Erythroblast (primary cell): ENCODE measurements at regions not wholly inside any gene's neighbourhood (a gene's known extent, or its start where the extent isn't known, plus 50 kb on each side); places are given as distances from the start of the nearest gene placed in this dataset.
"Not testable (repeated sequence)": the region's sequence is repeated elsewhere in the genome, so short reads cannot be mapped to it uniquely, and the experiment has no call there.

Experiments used
- DNase-seq, 2 experiments: peaks; one replicate each; lab custom pipeline; 2025; lab: John Stamatoyannopoulos, UW
- GATA1 ChIP-seq: IDR thresholded peaks from 2 replicates; pipeline ENCODE4 v1.6.1; 2011; ENCODE audit warnings: low read depth, mild to moderate bottlenecking, control low read depth, low read length, moderate library complexity
- POLR2A ChIP-seq: IDR thresholded peaks from 2 replicates; pipeline ENCODE4 v1.6.1; 2011; ENCODE audit warnings: mild to moderate bottlenecking, low read length

DNA sequence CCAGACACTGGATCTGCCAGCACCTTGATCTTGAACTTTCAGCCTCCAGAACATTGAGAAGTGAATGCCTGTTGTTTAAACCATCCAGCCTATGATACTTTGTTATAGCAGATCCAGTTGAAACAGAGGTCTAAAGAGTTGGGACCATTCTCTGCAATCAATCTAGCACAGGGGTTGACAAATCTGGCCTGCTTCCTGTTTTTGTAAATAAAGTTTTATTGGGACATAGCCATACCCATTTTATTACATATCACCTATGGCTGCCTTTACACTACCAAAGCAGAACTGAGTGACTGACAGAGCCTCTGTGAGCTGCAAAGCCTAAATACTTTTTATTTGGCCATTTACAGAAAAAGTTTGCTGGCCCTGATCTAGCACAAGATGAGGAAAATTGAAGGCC, 62.0 kb downstream of the BARX1 start:
- DNase-seq: no peak
- TF ChIP-seq GATA1 (no peak), POLR2A (no peak)

DNA sequence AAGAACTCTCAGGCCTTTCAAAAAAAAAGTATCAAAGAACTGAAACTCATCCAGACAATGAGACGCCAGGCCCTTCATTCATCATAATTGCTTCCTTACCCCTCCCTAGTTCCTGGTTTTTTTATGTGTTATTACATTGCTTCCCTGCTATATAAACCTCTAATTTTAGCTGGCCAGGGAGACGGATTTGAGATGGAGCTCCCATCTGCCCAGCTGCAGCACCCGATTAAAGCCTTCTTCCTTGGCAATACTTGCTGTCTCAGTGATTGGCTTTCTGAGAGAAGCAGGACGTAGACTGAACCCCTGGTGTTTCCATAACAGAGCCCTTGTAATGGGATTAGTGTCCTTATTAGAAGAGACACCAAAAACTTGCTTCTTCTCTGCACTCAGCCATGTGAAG, 62.4 kb downstream of the BARX1 start:
- DNase-seq: no peak
- no peak for TF ChIP-seq POLR2A

DNA sequence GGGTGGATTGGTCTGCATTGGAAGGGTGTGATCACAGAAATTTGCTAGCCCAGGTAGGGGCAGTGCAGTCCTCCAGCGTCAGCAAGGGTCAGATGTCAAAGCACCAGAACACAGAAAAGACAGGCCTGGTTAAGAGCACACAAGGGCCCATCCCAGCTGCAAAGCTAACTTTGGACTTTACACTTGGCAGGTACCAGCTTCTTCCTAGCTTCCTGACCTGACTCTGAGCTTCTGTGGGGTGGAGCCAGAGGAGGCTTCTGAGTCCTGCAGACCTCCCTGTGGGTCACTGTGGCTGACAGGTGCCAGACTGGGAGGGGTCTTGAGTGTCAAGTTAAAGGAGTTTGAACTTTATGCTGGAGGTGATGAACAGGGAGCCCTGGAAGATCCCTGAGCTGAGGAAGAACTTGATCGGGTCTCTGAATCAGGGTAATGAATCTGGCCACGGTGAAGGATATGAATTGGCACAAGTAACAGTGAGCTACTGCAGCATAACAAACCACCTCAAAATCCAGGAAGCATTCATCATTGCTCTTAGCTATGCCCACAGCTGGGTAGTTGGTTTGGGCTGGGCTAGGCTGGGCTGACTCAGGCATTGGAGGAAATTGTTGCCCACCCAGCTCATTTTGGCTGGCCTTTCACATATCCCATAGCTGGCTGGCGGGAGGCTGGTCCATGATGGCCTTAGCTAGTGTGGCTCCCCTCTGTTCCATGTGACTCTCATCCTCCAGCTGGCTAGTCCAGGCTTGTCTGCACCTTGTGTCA, 63.4 kb downstream of the BARX1 start:
- no peak for DNase-seq
- no peak for TF ChIP-seq GATA1
- TF ChIP-seq POLR2A: no peak

DNA sequence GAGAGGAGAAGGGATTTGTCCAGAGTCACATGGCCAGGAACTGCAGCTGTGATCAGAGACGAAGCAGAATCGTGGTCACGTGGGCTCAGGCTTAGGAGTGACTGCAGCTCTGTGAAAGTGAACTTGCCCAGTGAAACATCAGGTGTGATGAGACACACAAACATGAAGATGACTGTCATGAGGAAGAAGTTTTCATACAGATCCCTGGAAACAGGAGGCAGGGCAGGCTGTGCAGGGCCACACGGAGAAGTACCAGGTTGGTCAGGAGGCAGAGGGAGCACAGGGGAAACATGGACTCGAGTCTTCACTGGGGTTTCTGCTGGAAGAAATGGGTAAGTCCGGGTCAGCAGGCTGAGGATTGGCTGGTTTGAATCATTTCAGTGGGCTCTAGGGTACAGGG, 64.1 kb downstream of the BARX1 start:
- no peak for DNase-seq
- TF ChIP-seq POLR2A: no peak
- no peak for TF ChIP-seq GATA1

DNA sequence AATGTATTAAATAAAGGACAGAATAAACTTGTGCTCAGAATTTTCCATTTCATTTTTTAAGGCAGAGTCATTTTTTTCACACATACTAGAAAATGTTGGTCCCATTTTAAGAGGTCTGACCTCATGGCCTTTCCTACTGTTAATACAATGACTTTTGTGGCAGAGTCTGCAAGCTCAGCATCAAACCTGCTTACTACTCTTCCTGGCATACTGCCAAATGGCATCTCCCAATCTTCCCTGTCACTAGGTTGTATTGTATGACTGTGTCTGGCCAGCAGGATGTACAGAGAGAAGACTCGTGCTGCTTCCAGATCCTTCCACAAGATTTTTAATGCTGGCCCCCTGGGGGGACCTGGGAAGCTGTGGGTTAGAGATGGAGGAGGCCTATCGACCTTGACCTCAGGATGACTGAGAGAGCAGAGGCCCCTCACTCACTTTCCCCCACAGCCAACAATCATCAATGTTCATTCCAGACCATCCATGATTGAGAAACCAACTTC, 64.7 kb downstream of the BARX1 start:
- TF ChIP-seq POLR2A: no peak

DNA sequence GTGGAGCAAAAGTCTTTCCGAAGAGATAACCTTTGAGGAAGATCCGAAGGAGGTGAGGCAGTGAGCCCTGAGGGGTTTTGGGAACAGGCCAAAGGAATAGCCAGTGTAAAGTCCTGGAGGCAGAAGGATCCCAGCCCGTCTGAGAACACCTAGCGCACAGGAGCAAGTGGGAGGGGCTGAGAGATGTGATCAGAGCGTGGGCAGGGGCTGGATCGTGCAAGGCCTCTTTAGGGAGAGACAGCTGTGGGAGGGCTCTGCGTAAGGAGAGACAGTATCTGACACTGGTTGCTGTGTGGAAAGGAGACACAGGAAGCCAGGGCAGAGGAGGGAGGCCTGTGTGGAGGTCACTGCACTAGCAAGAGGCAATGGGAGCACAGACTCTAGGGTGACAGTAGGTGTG, 68.2 kb downstream of the BARX1 start:
- TF ChIP-seq POLR2A (no peak), GATA1 (no peak)
- no peak for DNase-seq

More for the DNA sequence above, 64.7 kb downstream of the BARX1 start:
- DNase-seq: no peak

DNA sequence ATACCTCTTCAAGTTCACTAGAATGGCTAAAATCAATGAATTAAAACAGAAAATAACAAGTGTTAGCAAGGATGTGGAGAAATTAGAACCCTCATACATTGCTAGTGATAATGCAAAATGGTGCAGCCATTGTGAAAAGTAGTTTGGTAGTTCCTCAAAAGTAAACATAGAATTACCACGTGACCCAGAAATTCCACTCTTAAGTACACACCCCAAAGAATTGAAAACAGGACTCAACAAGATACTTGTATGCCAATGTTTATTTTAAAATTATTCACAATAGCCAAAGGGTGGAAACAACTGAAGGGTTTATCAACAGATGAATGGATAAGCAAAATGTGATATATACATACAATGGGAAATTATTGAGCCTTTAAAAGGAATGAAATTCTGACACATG, 70.3 kb downstream of the BARX1 start:
- TF ChIP-seq POLR2A: no peak
- DNase-seq: no peak

DNA sequence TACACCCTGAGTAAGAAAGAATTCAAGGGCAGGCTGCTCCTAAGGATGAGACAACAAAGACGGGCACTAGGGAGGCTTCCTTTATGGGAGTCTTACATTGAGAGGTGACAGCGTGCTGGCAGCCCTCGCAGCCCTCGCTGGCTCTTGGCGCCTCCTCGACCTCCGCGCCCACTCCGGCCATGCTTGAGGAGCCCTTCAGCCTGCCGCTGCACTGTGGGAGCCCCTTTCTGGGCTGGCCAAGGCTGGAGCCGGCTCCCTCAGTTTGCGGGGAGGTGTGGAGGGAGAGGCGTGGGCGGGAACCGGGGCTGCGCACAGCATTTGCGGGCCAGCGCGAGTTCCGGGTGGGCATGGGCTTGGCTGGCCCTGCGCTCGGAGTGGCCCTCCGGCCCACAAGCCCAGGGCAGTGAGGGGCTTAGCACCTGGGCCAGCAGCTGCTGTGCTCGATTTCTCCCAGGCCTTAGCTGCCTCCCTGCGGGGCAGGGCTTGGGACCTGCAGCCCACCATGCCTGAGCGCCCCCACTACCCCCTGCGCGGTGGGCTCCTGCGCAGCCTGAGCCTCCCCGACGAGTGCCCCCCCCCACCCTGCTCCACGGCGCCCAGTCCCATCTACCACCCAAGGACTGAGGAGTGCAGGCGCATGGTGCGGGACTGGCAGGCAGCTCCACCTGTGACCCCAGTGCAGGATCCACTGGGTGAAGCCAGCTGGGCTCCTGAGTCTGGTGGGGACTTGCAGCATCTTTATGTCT, 75.3 kb downstream of the BARX1 start:
- not testable (repeated sequence) for DNase-seq

DNA sequence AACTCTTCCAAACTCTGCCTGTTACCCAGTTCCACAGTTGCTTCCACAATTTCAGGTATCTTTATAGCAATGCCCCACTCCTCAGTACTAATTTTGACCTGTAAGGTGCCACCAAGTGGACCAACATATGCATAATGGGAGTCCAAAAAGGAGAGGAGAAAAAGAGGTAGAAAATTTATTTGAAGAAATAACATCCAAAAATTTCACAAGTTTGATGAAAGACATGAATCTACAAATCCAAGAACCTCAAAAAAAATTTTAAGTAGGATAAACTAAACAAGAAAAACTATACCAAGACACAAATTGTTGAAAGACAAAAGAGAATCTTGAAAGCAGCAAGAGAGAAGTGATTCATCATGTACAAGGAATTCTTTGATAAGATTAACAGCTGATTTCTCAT, 79.8 kb downstream of the BARX1 start:
- no peak for DNase-seq
- TF ChIP-seq GATA1 (no peak), POLR2A (no peak)

DNA sequence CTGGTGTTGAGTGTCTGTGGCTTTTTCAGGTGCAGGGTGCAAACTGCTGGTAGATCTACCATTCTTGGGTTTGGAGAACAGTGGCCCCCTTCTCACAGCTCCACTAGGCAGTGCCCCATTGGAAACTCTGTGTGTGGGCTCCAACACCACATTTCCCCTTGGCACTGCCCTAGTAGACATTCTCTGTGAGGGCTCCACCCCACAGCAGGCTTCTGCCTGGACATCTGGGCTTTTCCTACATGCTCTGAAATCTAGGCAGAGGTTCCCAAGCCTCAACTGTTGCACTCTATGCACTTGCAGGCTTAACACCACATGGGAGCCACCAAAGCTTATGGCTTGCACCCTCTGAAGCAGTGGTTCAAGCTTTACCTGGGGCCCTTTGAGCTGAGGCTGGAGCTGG, 80.9 kb downstream of the BARX1 start:
- TF ChIP-seq POLR2A: no peak
- TF ChIP-seq GATA1: no peak

DNA sequence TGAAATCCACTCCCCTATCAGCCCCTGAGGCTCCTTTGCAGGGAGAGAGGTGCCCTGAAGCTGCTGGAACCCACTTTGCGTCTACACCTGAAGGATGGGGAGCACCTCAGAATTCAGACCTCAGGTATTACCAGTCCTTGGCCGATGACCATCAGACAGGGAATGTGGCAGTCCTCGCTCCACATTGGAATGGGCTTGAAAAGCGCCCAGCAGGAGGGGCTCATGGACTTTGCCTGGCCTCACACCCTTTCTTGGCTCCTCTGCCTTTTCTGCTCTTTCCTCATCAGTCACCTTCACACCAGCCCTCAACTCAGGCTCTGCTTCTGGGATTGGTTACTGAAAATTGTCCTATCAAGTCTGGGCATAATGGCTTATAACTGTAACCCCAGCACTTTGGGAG, 83.9 kb downstream of the BARX1 start:
- no peak for TF ChIP-seq GATA1
- TF ChIP-seq POLR2A: no peak

More for the DNA sequence above, 80.9 kb downstream of the BARX1 start:
- DNase-seq: no peak

DNA sequence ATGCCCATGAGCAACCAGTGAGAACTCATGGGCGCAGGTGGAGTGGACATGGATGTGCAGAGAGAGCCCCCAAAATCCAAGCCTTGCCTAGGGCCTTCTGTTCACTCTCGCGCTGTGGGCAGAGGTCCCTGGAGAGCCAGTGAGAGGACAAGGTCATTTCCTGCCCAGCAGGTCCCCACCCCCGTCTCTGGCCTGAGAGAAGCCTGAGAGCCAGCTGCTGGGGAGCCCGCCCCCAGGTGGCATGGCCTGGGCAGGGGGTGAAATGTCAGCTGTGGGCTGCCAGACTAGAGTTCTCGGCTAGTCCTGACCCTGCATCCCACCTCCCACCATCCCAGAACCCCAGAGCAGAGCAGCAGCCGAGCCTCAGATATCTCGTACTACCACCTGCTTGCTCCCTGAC, 85.3 kb downstream of the BARX1 start:
- TF ChIP-seq POLR2A (no peak), GATA1 (no peak)
- no peak for DNase-seq

More for the DNA sequence above, 83.9 kb downstream of the BARX1 start:
- no peak for DNase-seq

DNA sequence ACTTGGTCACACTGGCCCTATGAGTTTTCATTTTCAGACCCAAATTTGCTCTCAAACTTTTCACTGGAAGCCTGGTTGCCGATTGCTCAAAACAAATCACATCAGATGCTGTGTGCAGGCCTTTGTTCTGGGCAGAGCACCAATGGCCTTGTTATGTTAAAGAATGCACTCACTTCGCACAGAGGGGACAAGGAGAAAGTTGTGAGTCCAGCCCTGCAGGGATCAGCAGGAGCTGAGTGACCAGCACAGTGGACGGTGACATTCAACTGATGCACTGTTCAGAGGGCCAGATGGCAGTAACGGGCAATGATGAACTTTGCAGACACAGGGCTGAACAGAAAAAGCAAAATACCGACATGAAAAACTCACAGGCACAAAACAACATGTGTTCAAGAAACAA, 86.1 kb downstream of the BARX1 start:
- TF ChIP-seq GATA1 (no peak), POLR2A (no peak)
- DNase-seq: no peak

DNA sequence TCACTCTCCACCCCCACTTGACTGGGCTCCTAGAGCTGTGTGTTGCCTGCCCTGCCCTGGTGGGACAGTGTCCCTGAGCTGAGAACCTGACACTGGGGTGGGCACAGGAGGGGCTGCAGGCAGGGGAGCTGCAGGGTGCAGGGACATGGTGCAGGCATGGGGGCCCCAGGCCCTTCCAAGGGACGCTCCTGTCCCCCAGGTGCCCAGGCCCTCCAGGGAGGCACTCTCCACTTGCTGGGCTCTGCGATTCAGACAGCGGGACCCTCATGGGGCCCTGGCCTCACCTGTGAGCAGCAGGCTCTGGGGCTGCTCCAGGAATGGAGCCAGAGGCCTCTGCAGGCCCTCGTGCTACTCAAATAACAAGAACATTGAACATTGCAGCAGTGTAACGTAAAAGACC, 89.4 kb downstream of the BARX1 start:
- no peak for DNase-seq
- TF ChIP-seq GATA1: no peak
- TF ChIP-seq POLR2A: no peak

DNA sequence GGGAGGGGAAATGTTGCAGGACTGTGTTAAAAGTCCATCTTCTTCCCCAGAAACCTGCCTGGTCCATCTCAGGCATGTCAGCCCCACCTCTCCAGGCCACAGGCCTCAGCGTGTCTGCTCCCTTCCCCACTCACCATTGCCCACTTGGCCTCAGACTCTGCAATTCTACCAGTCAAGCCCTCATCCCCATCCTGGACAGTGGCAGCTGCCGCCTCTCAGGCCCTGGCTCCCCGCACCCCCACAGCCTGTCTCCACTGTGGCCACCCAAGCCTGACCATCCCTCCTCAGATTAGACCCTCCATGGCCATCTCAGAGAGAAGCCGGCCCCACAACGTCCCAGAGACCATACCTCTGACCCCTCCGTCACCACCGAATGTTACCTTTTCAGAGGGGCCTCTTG, 89.9 kb downstream of the BARX1 start:
- DNase-seq: no peak
- no peak for TF ChIP-seq GATA1
- no peak for TF ChIP-seq POLR2A
